HepG2 (cell line): ENCODE measurements at regions not wholly inside any gene's neighbourhood (a gene's known extent, or its start where the extent isn't known, plus 50 kb on each side); places are given as distances from the start of the nearest gene placed in this dataset.

Experiments used
- ATAC-seq: fragments of 200-7000 bp; cut with Tn5 transposase; 3 replicates; pipeline ENCODE4 v1.9.1; 2020; ENCODE audit warnings: mild to moderate bottlenecking, moderate library complexity
- BruUV-seq: library from RNA; stranded (reverse); fragments of 400-500 nt; replicated peaks from 2 replicates; lab custom pipeline; 2021; lab: Mats Ljungman, UMichigan
- CTCF ChIA-PET: fragments of 300-600 bp; formaldehyde crosslinking; extraction: SDS; loops from one replicate; lab custom pipeline; 2021; ENCODE audit warnings: low total read pairs, inconsistent platforms, low intra/inter-chr PET ratio; lab: Yijun Ruan, JAX
- POLR2A ChIA-PET: fragments of 350-600 bp; sonication (Branson Sonifier 250); formaldehyde crosslinking; loops from one replicate; lab custom pipeline; 2020; ENCODE audit warnings: antibody characterized with exemption, inconsistent platforms; lab: Yijun Ruan, JAX
- DNase-seq: peaks from one replicate; pipeline ENCODE4 v3.0.0-alpha.2; 2015; ENCODE audit warnings: low spot score
- FAIRE-seq: peaks from 3 replicates; lab custom pipeline; 2011; peaks lifted over from hg19 to GRCh38; lab: Jason Lieb, UNC
- H2AFZ ChIP-seq: one replicate; pipeline ENCODE4 v1.6.1; 2011; ENCODE audit warnings: low read length, inconsistent platforms
- H3K27ac ChIP-seq: fragments of 300-600 bp; 3 replicates; pipeline ENCODE4 v1.8.0; 2011; ENCODE audit warnings: mixed run types, mild to moderate bottlenecking, mixed read lengths, low read length, inconsistent platforms; ENCODE audit not compliant: insufficient read depth; ENCODE audit errors: extremely low read length
- H3K27me3 ChIP-seq, 2 experiments: fragments of 200-600 bp in 1 of 2; 2 replicates in 1 of 2; 3 replicates in 1 of 2; pipeline versions ENCODE4 v1.6.0 to v1.8.0; 2011; ENCODE audit warnings: low read length in 2 of 2, mild to moderate bottlenecking in 2 of 2, moderate library complexity in 2 of 2, inconsistent platforms in 1 of 2; ENCODE audit not compliant: insufficient read depth in 2 of 2, control insufficient read depth in 1 of 2
- H3K36me3 ChIP-seq, 2 experiments: fragments of 200-600 bp in 1 of 2; replicated peaks in 1 of 2; 2 replicates in 1 of 2; 3 replicates in 1 of 2; pipeline versions ENCODE4 v1.5.1 to v1.8.0; 2011; ENCODE audit warnings: low read length in 2 of 2, inconsistent platforms in 1 of 2; ENCODE audit not compliant: insufficient read depth in 2 of 2, control insufficient read depth in 1 of 2
- H3K4me1 ChIP-seq: 2 replicates; pipeline ENCODE4 v1.5.1; 2012; ENCODE audit warnings: low read length, inconsistent platforms; ENCODE audit not compliant: insufficient read depth
- H3K4me2 ChIP-seq: 2 replicates; pipeline ENCODE4 v1.6.0; 2011; ENCODE audit warnings: low read depth, low read length, inconsistent platforms
- H3K4me3 ChIP-seq, 3 experiments: fragments of 200-600 bp in 1 of 3; sonication (generic), shearing (Covaris generic) in 1 of 3; replicated peaks in 1 of 3; 2 replicates each; pipeline ENCODE4 v1.5.1; 2011 to 2016; ENCODE audit warnings: low read length in 3 of 3, inconsistent platforms in 2 of 3, low read depth in 2 of 3, mild to moderate bottlenecking in 2 of 3, control low read depth in 1 of 3, mixed read lengths in 1 of 3; ENCODE audit not compliant: insufficient read depth in 1 of 3
- H3K79me2 ChIP-seq: one replicate; pipeline ENCODE4 v1.6.1; 2011; ENCODE audit warnings: low read length, inconsistent platforms; ENCODE audit not compliant: insufficient read depth
- H3K9ac ChIP-seq: 2 replicates; pipeline ENCODE4 v1.6.0; 2011; ENCODE audit warnings: mild to moderate bottlenecking, low read depth, low read length, inconsistent platforms; ENCODE audit not compliant: insufficient read depth
- H3K9me3 ChIP-seq: 2 replicates; pipeline ENCODE4 v1.5.1; 2012; ENCODE audit warnings: mild to moderate bottlenecking, low read length
- H4K20me1 ChIP-seq: 2 replicates; pipeline ENCODE4 v1.6.0; 2011; ENCODE audit warnings: inconsistent platforms, mild to moderate bottlenecking, low read length, moderate library complexity; ENCODE audit not compliant: insufficient read depth
- ASH2L ChIP-seq: fragments of 300-600, 200-600 bp; sonication (generic); IDR thresholded peaks from 2 replicates; pipeline ENCODE4 v1.7.0; 2017; ENCODE audit warnings: low read depth, mild to moderate bottlenecking, moderate library complexity, mixed read lengths, low read length; ENCODE audit not compliant: insufficient read length
- JDP2 ChIP-seq: sonication (generic); formaldehyde crosslinking; IDR thresholded peaks from 2 replicates; pipeline ENCODE4 v1.8.1; 2022; ENCODE audit warnings: missing genetic modification reagents, borderline replicate concordance
- KMT2B ChIP-seq: IDR thresholded peaks from 2 replicates; pipeline ENCODE4 v1.6.1; 2016; ENCODE audit warnings: missing genetic modification reagents, missing compliant biosample characterization
- PRDM4 ChIP-seq: sonication (generic); formaldehyde crosslinking; IDR thresholded peaks from 2 replicates; pipeline ENCODE4 v1.9.0; 2021; ENCODE audit warnings: missing genetic modification reagents, borderline replicate concordance
- ZNF337 ChIP-seq: sonication (generic); formaldehyde crosslinking; IDR thresholded peaks from 2 replicates; pipeline ENCODE4 v1.5.1; 2020; ENCODE audit warnings: missing genetic modification reagents, low read depth, mild to moderate bottlenecking, borderline replicate concordance
- ZNF597 ChIP-seq: sonication (generic); formaldehyde crosslinking; IDR thresholded peaks from 2 replicates; pipeline ENCODE4 v1.5.0; 2020; ENCODE audit warnings: missing genetic modification reagents
- ZNF878 ChIP-seq: sonication (generic); formaldehyde crosslinking; IDR thresholded peaks from 2 replicates; pipeline ENCODE4 v1.8.1; 2023; ENCODE audit warnings: mild to moderate bottlenecking, missing genetic modification reagents, moderate library complexity
- WGBS: methylation state at CpG from one replicate; pipeline ENCODE4 v1.1.6; 2017; ENCODE audit warnings: low lambda C conversion rate; 5-methylcytosine and 5-hydroxymethylcytosine counted together
- in situ Hi-C: cut with HindIII; loops from 2 replicates; pipeline ENCODE4 v1.10.0; 2017; ENCODE audit warnings: low pct_unique_long_range_greater_than_20kb; ENCODE audit not compliant: extremely low pct_ligation_motif_present
- intact Hi-C: fragments of 100-400 bp; cut with micrococcal nuclease; formaldehyde crosslinking; loops from one replicate; pipeline ENCODE4 v1.10.0; 2022; ENCODE audit not compliant: unreplicated experiment

GRCh38 chr1:173421286-173421685 lies 55.8 kb upstream of the PRDX6 start:
- no peaks in the 10 kb centered on the region for H3K9me3 ChIP-seq
- no peaks in the 10 kb centered on the region for H3K27me3 ChIP-seq
- WGBS = 95% methylated on average over 4 of the region's 4 CpGs
- no peak for TF ChIP-seq JDP2
- no peak for TF ChIP-seq ZNF337 (CRISPR knock-in tag)
- no peak for TF ChIP-seq ASH2L
- TF ChIP-seq KMT2B (CRISPR knock-in tag) = no peak
- no peak for TF ChIP-seq ZNF597 (CRISPR knock-in tag)
- TF ChIP-seq ZNF878 (CRISPR knock-in tag) = no peak
- no peak for TF ChIP-seq PRDM4
- H3K4me2 ChIP-seq = no peak overlapping the region
- ChIA-PET CTCF (interaction anchor here (2.0 kb wide), 1 partner anchor 85 kb away, joined by 10 read pairs; no protein-coding TSS in a partner anchor), POLR2A (no interaction called here)
- no peak overlapping the region for H3K27ac ChIP-seq
- BruUV-seq = no TSS peak
- no peak overlapping the region for H2AFZ ChIP-seq
- H3K79me2 ChIP-seq = no peaks in the 10 kb centered on the region
- H3K4me3 ChIP-seq = no peak overlapping the region
- in situ Hi-C loops = loop anchor here (5.0 kb wide), 1 partner anchor 401 kb away; the partner anchor contains the start of genes CENPL and DARS2
- no peaks in the 10 kb centered on the region for H3K4me1 ChIP-seq
- DNase-seq = no peak
- no peak for FAIRE-seq
- H3K36me3 ChIP-seq = peaks cover 1 to 10% of the 10 kb centered on the region in 2 experiments; a peak in 4 of 5 replicates
- no peak for ATAC-seq
- no peak overlapping the region for H3K9ac ChIP-seq
- intact Hi-C loops = loop anchor here (2.0 to 10.0 kb wide), 2 partner anchors 294 to 796 kb away; partner anchors contain the start of gene KLHL20
- H4K20me1 ChIP-seq = no peaks in the 10 kb centered on the region
